ENCODE measurements at regions not wholly inside any gene's neighbourhood (a gene's known extent, or its start where the extent isn't known, plus 50 kb on each side); places are given as distances from the start of the nearest gene placed in this dataset.
A peak's percentile ranks its signal among the peaks of the same experiment; 100 is the strongest.

DNA sequence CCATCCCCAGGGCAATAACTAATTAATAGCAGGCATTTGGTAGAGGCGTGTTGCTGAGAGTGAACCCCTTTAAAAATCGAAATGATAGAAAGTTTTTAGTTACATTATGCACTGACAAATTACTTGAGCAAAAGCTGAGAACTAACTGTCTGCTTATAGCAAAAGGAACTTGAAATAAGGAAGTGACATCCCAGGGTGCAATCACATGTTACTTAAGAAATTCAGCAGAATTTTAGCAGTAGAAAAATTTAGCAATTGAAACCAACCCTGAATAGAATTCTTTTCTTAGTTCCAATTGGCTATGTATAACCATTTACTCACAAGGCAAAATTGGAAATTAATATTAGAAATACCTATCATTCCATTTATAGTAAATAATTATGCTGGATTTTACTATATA is 139.5 kb upstream of the SAMSN1 start:
- TF ChIP-seq CTCF (IDR thresholded peaks at IDR 0.05; ENCODE audit: low read depth, low read length, missing control alignments): no peak
- DNase-seq (ENCODE audit: low read depth): peak; percentile 56
- H3K4me3 ChIP-seq (ENCODE audit: low read depth, low read length): no peak overlapping the region

GRCh38 chr21:14684071-14684470 is 138.0 kb upstream of the SAMSN1 start:
- no peak for DNase-seq (ENCODE audit: low read depth)
- H3K4me3 ChIP-seq (ENCODE audit: low read depth, low read length): no peak overlapping the region
- no peak for TF ChIP-seq CTCF (IDR thresholded peaks at IDR 0.05; ENCODE audit: low read depth, low read length, missing control alignments)

- H3K4me3 ChIP-seq (ENCODE audit: low read depth, low read length): no peak overlapping the region
- DNase-seq (ENCODE audit: low read depth): no peak
- no peak for TF ChIP-seq CTCF (IDR thresholded peaks at IDR 0.05; ENCODE audit: low read depth, low read length, missing control alignments)
These were observed 136.9 kb upstream of the SAMSN1 start for GRCh38 chr21:14683063-14683462.

DNA sequence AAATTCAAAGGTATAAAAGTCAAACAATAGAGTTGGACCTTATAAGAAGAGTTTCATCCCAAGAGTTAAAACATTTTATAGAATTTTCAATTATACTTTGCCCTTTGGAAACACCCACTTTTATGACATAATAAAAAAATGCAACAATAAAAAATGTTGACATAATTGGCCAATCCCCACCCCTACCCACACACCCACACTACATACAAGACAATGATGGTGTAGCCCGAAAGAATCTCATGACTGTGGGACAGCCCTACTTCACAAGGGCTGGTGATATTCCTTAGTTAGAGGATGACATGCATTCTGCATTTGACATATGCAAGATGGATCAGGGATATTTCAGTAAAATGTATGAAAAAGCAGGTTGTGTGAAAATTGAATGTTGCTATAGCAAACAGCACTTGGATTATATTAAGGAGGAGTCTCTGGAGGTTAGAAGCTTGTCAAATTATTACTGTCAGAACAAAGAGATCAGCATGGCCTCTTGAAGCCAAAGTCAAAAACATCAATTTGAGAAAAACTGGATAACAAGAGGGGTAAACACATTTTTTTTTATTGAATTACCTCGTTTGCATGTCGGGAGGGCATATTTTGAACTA is 133.0 kb upstream of the SAMSN1 start:
- TF ChIP-seq CTCF (IDR thresholded peaks at IDR 0.05; ENCODE audit: low read depth, low read length, missing control alignments): no peak
- no peak overlapping the region for H3K4me3 ChIP-seq (ENCODE audit: low read depth, low read length)
- DNase-seq (ENCODE audit: low read depth): no peak

DNA sequence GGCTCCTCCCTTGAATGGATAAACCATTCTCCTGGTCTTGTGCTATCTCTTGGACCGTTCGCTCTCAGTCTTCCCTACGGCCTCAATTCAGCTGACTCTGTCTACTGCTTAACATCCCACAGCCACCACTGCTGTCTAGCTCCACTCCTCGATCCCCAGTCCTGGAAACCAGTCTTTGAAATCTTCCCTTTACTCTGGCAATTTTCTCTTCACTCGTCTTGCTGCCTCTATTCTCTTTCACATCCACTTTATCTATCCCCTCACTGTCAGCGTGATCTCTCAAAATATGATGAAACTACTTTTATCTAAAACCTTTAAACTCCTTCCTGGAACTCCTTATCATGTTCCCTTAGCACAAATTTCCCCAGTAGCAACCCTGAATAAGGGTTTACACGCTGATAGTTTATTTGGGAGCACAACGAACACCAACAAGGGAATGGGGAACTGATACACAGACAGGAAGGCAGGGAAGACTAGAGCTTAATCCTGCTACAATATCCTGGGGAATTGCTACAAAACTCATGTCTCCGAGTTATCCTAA is 131.6 kb upstream of the SAMSN1 start:
- no peak for TF ChIP-seq CTCF (IDR thresholded peaks at IDR 0.05; ENCODE audit: low read depth, low read length, missing control alignments)
- H3K4me3 ChIP-seq (ENCODE audit: low read depth, low read length): no peak overlapping the region
- no peak for DNase-seq (ENCODE audit: low read depth)

GRCh38 chr21:14677013-14677412 is 130.9 kb upstream of the SAMSN1 start:
- no peak for DNase-seq (ENCODE audit: low read depth)
- H3K4me3 ChIP-seq (ENCODE audit: low read depth, low read length): no peak overlapping the region
- TF ChIP-seq CTCF (IDR thresholded peaks at IDR 0.05; ENCODE audit: low read depth, low read length, missing control alignments): no peak
